Peyer's patch (tissue), 4 donors: ENCODE measurements at regions not wholly inside any gene's neighbourhood (a gene's known extent, or its start where the extent isn't known, plus 50 kb on each side); places are given as distances from the start of the nearest gene placed in this dataset.

Experiments
- DNase-seq, 3 donors: peaks; one replicate each; pipeline ENCODE4 v3.0.0-alpha.2; 2017 to 2019
- H3K27ac ChIP-seq, 4 donors: fragments of 200-600 bp; sonication (generic); one replicate each; pipeline ENCODE4 v1.5.1; 2016 to 2019
- H3K27me3 ChIP-seq, 2 donors: fragments of 200-600 bp; sonication (generic); one replicate each; pipeline ENCODE4 v1.5.1; 2019
- H3K36me3 ChIP-seq, 3 donors: fragments of 200-600 bp; sonication (generic); one replicate each; pipeline ENCODE4 v1.5.1; 2016 to 2019
- H3K4me1 ChIP-seq, 4 donors: fragments of 200-600 bp; sonication (generic); one replicate each; pipeline ENCODE4 v1.5.1; 2016 to 2019
- H3K4me3 ChIP-seq, 4 donors: fragments of 200-600 bp; sonication (generic); 1 replicate in 3 of 4; 2 replicates in 1 of 4; pipeline ENCODE4 v1.5.1; 2016 to 2019; ENCODE audit warnings: mild to moderate bottlenecking in 1 of 4
- H3K9me3 ChIP-seq, 4 donors: fragments of 200-600 bp; sonication (generic); one replicate each; pipeline ENCODE4 v1.5.1; 2016 to 2019; ENCODE audit warnings: mild to moderate bottlenecking in 1 of 4
- CTCF ChIP-seq, 6 experiments: fragments of 450-650 bp in 4 of 6; fragments of 200-600 bp in 2 of 6; sonication (generic) in 1 of 6; IDR thresholded peaks; one replicate each; pipeline ENCODE4 v1.5.1; 2017 to 2019; ENCODE audit warnings: antibody characterized with exemption in 6 of 6, mild to moderate bottlenecking in 3 of 6, moderate library complexity in 1 of 6
- POLR2A ChIP-seq, 2 donors: fragments of 450-650 bp; IDR thresholded peaks; one replicate each; pipeline ENCODE4 v1.5.1; 2017; ENCODE audit warnings: antibody characterized with exemption in 2 of 2, mild to moderate bottlenecking in 2 of 2, moderate library complexity in 2 of 2
- small RNA-seq, 2 donors: library from RNA; depleted of rRNA; stranded (forward); fragments of <200 nt; gene quantifications; one replicate each; pipeline ENCODE3, GENCODE V24; 2016

GRCh38 chr4:164700471-164700870 is 53.5 kb upstream of the SMIM31 start:
- H3K27me3 ChIP-seq = no peaks in the 10 kb centered on the region
- H3K4me3 ChIP-seq = no peak overlapping the region
- TF ChIP-seq POLR2A (IDR thresholded peaks at IDR 0.05) (no peak), CTCF (IDR thresholded peaks at IDR 0.05) (peak in 2 of 6 experiments; percentile 6 to 18)
- H3K9me3 ChIP-seq = no peaks in the 10 kb centered on the region
- no peaks in the 10 kb centered on the region for H3K4me1 ChIP-seq
- peak in 1 of 3 donors; percentile 45 for DNase-seq
- no peaks in the 10 kb centered on the region for H3K36me3 ChIP-seq
- H3K27ac ChIP-seq = no peak overlapping the region

- H3K4me1 ChIP-seq = no peaks in the 10 kb centered on the region
- no peaks in the 10 kb centered on the region for H3K9me3 ChIP-seq
- no peak for TF ChIP-seq POLR2A (IDR thresholded peaks at IDR 0.05)
- TF ChIP-seq CTCF (IDR thresholded peaks at IDR 0.05) = no peak
- no peak overlapping the region for H3K4me3 ChIP-seq
- no peaks in the 10 kb centered on the region for H3K27me3 ChIP-seq
- no peak overlapping the region for H3K27ac ChIP-seq
- H3K36me3 ChIP-seq = no peaks in the 10 kb centered on the region
- DNase-seq = no peak
Measured at GRCh38 chr4:164701665-164702064, 52.3 kb upstream of the SMIM31 start.

Small RNA genes in the stretch of these regions (small RNA-seq; reads per million reads assigned to genes)
- 0 reads per million in 2 donors for gene AC074198.2
- 0 reads per million in 2 donors for gene RNU6-284P
